Esophagus squamous epithelium (tissue), 5 donors: ENCODE measurements at regions not wholly inside any gene's neighbourhood (a gene's known extent, or its start where the extent isn't known, plus 50 kb on each side); places are given as distances from the start of the nearest gene placed in this dataset.

Source experiments
- DNase-seq: peaks from one replicate; lab custom pipeline; 2025; lab: John Stamatoyannopoulos, UW
- H3K27ac ChIP-seq, 4 donors: fragments of 200-600 bp; sonication (generic); one replicate each; pipeline ENCODE4 v1.5.1; 2016 to 2019; ENCODE audit warnings: mild to moderate bottlenecking in 1 of 4
- H3K27me3 ChIP-seq, 4 donors: fragments of 200-600 bp; sonication (generic); 1 replicate in 3 of 4; 2 replicates in 1 of 4; pipeline versions ENCODE4 v1.5.1 to v1.6.0; 2017 to 2021; ENCODE audit warnings: antibody characterized with exemption in 1 of 4
- H3K36me3 ChIP-seq, 3 donors: fragments of 200-600 bp; sonication (generic); one replicate each; pipeline ENCODE4 v1.5.1; 2016 to 2019
- H3K4me1 ChIP-seq, 3 donors: fragments of 200-600 bp; sonication (generic); one replicate each; pipeline ENCODE4 v1.5.1; 2017 to 2019
- H3K4me3 ChIP-seq, 4 donors: fragments of 200-600 bp; sonication (generic); 1 replicate in 3 of 4; 2 replicates in 1 of 4; pipeline ENCODE4 v1.5.1; 2016 to 2019; ENCODE audit warnings: mild to moderate bottlenecking in 2 of 4, moderate library complexity in 1 of 4
- H3K9me3 ChIP-seq, 3 donors: fragments of 200-600 bp; sonication (generic); one replicate each; pipeline ENCODE4 v1.5.1; 2016 to 2019
- CTCF ChIP-seq, 6 experiments: fragments of 450-650 bp in 4 of 6; fragments of 200-600 bp in 2 of 6; sonication (generic) in 2 of 6; IDR thresholded peaks; one replicate each; pipeline ENCODE4 v1.5.1; 2016 to 2019; ENCODE audit warnings: antibody characterized with exemption in 6 of 6, mild to moderate bottlenecking in 4 of 6, moderate library complexity in 4 of 6
- POLR2A ChIP-seq, 4 donors: fragments of 450-650 bp; IDR thresholded peaks; one replicate each; pipeline ENCODE4 v1.6.1; 2017; ENCODE audit warnings: antibody characterized with exemption in 4 of 4, mild to moderate bottlenecking in 4 of 4, moderate library complexity in 3 of 4
- WGBS, 2 donors: methylation state at CpG; one replicate each; pipeline ENCODE4 v1.1.5; 2018; 5-methylcytosine and 5-hydroxymethylcytosine counted together
- intact Hi-C: fragments of 100-400 bp; cut with DNase I; formaldehyde crosslinking; loops from one replicate; pipeline ENCODE4 v1.15.0; 2022
- donor health status: DM: yes; HTN: yes; CAD: no.

- no peaks in the 10 kb centered on the region for H3K36me3 ChIP-seq
- H3K27me3 ChIP-seq = no peaks in the 10 kb centered on the region
- H3K27ac ChIP-seq = no peak overlapping the region
- H3K4me1 ChIP-seq = no peaks in the 10 kb centered on the region
- no peak for DNase-seq
- 30 to 34% methylated on average over 2 of the region's 2 CpGs for WGBS, 2 donors
- H3K9me3 ChIP-seq = no peaks in the 10 kb centered on the region
- intact Hi-C loops = no loop called here
- no peak overlapping the region for H3K4me3 ChIP-seq
- TF ChIP-seq CTCF (IDR thresholded peaks at IDR 0.05) = no peak
- no peak for TF ChIP-seq POLR2A (IDR thresholded peaks at IDR 0.05)
Measured at GRCh38 chr6:95521181-95521580, 56.2 kb upstream of the MANEA start.
